ENCODE measurements at regions not wholly inside any gene's neighbourhood (a gene's known extent, or its start where the extent isn't known, plus 50 kb on each side); places are given as distances from the start of the nearest gene placed in this dataset.

DNA sequence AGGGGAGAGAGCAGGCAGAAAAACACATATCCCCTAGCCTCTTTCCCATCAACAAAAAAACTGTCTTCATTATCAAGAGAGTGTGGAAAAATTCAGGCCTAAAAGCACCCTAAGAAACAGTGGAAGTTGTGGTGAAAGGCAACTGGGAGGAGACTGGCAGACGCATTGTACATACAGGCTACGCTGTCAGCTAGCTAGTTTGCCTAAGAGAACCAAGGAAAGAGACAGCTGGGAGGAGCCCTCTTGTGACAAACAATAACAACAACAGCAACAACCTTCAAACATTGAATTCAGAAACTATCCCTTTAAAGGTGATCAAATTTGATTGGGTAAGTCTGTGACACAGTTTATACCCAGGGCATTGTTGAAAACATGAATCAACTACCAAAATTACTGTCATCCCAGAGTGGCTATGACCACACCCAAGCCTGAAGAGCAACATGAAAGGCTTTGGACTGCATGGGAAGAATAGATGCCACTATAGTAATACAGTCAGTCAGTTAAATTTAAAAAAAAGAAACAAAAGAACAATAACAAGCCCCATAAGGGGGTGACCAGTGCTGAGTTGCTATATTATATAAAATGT is 88.9 kb upstream of the CRIM1 start:
- TF ChIP-seq, protein P1, sequence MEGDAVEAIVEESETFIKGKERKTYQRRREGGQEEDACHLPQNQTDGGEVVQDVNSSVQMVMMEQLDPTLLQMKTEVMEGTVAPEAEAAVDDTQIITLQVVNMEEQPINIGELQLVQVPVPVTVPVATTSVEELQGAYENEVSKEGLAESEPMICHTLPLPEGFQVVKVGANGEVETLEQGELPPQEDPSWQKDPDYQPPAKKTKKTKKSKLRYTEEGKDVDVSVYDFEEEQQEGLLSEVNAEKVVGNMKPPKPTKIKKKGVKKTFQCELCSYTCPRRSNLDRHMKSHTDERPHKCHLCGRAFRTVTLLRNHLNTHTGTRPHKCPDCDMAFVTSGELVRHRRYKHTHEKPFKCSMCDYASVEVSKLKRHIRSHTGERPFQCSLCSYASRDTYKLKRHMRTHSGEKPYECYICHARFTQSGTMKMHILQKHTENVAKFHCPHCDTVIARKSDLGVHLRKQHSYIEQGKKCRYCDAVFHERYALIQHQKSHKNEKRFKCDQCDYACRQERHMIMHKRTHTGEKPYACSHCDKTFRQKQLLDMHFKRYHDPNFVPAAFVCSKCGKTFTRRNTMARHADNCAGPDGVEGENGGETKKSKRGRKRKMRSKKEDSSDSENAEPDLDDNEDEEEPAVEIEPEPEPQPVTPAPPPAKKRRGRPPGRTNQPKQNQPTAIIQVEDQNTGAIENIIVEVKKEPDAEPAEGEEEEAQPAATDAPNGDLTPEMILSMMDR (IDR thresholded peaks at IDR 0.05; ENCODE audit: control insufficient read depth, insufficient read depth, low read depth, low read length, missing control alignments), result no peak
- no peak for DNase-seq (ENCODE audit: low read depth)
- no peak overlapping the region for H3K4me3 ChIP-seq (ENCODE audit: control insufficient read depth, low read depth, low read length)

DNA sequence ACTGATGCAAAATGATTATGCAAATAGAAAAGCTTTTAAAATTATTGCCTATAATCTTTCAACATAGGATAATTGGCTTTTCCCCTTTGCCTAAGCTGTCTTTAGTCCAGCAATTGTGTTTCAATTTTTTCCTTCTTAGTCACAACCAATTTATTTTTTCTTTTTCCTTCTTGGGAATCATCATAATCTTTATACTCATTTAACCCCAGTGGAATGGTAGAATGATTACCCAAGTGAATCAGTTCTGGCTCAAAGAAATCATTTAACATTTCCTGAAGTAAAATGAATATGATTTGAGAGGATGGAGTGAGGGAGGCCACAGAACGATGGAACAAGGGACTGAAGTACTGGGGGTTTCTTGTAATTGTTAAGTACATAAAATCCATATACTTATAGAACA is 93.0 kb upstream of the CRIM1 start:
- H3K4me3 ChIP-seq (ENCODE audit: control insufficient read depth, low read depth, low read length), result no peak overlapping the region
- TF ChIP-seq, protein P1 (IDR thresholded peaks at IDR 0.05; ENCODE audit: control insufficient read depth, insufficient read depth, low read depth, low read length, missing control alignments), result no peak
- no peak for DNase-seq (ENCODE audit: low read depth)

DNA sequence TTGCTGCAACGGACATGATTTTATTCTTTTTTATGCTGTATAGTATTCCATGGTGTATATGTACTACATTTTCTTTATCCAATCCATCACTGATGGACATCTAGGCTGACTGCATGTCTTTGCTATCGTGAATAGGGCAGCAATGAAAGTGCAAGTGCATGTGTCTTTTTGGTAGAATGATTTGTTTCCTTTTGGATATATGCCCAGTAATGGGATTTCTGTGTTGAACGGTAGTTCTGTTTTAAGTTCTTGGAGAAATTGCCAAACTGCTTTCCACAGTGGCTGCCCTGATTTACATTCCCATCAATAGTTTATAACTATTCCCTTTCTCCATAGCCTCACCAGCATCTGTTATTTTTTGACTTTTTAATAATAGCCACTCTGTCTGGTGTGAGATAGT is 99.7 kb upstream of the CRIM1 start:
- TF ChIP-seq, protein P1 (IDR thresholded peaks at IDR 0.05; ENCODE audit: control insufficient read depth, insufficient read depth, low read depth, low read length, missing control alignments), result no peak
- no peak for DNase-seq (ENCODE audit: low read depth)
- no peak overlapping the region for H3K4me3 ChIP-seq (ENCODE audit: control insufficient read depth, low read depth, low read length)

DNA sequence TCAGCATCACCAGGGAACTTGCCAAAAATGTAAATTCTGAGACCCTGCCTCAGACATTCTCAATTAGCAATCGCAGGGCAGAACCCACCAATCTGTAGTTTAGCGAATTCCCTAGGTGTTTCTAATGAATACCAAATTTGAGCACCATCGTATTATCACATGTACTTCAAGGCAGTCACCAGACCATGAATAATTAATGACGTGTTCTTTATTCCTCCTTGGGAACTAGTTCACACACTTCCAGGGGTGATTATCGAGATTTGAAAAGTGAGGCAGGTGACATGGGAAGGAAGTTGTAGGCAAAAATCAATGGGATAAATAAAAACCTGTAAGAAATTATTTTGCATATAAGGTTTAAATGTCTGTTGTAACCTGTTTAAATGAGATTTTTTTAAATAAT is 102.5 kb upstream of the CRIM1 start:
- no peak for DNase-seq (ENCODE audit: low read depth)
- H3K4me3 ChIP-seq (ENCODE audit: control insufficient read depth, low read depth, low read length), result no peak overlapping the region
- TF ChIP-seq, protein P1 (IDR thresholded peaks at IDR 0.05; ENCODE audit: control insufficient read depth, insufficient read depth, low read depth, low read length, missing control alignments), result no peak

DNA sequence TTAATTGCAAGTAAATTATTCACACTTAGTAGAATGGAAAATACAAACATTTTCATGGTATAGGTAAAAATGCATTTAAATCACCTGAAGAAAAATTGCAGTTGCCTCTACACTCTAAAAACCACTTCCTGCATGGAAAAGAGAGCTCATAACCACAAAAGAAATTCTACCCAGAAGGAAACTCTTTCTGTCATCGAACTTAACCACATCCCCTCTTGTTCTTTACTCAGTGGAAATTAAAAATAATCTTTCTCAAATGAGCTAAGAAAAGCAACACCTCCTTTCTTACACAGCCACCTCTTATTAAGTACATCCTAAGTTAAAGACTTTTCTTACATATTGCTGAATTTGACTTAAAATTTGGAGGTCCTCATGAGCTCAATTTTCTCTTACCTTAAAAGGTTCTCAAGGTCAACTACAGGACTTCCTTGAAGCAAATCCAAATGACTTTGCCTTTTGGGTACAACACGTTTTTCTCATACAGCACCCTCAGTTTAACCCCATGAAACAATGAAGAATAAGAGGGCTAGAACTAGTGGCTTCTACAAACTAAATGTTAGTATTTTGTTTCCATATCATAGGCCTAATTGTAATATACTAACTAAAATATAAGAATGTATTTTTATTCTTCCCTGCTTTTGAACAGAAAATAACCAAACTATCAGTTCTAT is 109.1 kb upstream of the CRIM1 start:
- H3K4me3 ChIP-seq (ENCODE audit: control insufficient read depth, low read depth, low read length), result no peak overlapping the region
- TF ChIP-seq, protein P1 (IDR thresholded peaks at IDR 0.05; ENCODE audit: control insufficient read depth, insufficient read depth, low read depth, low read length, missing control alignments), result no peak
- no peak for DNase-seq (ENCODE audit: low read depth)

DNA sequence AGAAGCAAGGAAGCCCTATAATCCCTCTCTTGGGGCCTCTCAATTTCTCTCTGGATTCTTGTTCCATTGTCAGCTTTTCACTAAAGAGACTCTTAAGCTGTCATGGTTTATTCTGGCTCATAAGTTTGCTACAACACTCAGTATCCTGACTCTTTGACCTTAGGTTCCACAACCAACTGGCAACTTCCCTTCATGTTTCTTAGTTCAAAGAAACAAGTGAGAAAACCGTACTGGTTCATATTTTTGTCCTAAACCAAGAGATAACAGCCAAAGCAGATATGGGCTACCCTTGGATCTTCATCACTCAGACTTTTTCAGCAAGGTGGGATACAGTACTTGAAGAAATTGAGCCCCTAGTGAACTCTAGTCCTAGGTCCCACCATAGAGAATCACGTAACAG is 109.9 kb upstream of the CRIM1 start:
- H3K4me3 ChIP-seq (ENCODE audit: control insufficient read depth, low read depth, low read length), result no peak overlapping the region
- DNase-seq (ENCODE audit: low read depth), result no peak
- TF ChIP-seq, protein P1 (IDR thresholded peaks at IDR 0.05; ENCODE audit: control insufficient read depth, insufficient read depth, low read depth, low read length, missing control alignments), result no peak
